Globus pallidus (tissue), 1 donor: ENCODE measurements at regions not wholly inside any gene's neighbourhood (a gene's known extent, or its start where the extent isn't known, plus 50 kb on each side); places are given as distances from the start of the nearest gene placed in this dataset.

Source experiments
- DNase-seq: peaks from one replicate; pipeline ENCODE4 v3.0.0-alpha.2; 2015; ENCODE audit warnings: low spot score

DNA sequence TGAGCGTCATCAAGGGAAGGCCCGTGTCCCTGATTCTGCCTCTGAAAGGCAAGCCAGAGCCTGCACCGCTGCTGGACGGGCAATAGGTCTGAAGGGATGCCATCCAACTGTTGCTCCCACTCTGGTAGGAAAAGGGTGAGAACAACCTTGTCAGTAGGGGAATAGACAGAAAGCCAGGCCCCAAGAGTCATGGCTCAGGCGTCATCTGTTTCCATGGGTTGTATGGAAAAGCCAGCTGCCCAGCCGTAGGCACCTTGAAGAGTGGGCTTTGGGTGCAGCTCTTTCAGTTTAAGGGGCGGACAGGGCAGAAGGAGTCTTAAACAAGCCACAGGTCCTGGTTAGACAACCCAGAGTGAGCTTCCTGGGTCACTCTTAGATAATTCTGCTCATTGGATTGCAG, 66.5 kb downstream of the RNF6 start:
- no peak for DNase-seq

GRCh38 chr13:26133851-26134250, 82.0 kb upstream of the SHISA2 start:
- DNase-seq: no peak

- DNase-seq: peak; percentile 1
These were observed 81.5 kb upstream of the SHISA2 start for GRCh38 chr13:26133286-26133685.

DNA sequence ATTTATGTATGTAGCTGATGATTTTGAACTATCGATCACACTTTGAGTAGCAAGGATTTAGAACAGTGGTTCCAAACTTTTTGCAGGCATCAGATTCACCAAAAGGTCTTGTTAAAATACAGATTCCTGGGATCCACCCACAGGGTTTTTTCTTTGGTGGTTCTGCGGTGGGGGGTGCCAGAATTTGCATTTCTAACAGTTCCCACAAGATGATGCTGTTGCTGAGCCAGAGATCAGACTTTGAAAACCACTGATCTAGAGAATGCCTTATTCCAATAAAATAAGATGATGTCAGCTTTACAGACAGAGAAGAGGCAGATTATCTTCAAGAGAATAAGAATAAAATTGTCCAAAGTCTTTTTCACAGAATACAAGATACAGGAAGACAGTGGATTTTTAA, 80.9 kb upstream of the SHISA2 start:
- DNase-seq: peak; percentile 37

- DNase-seq: no peak
These were observed 76.9 kb upstream of the SHISA2 start for GRCh38 chr13:26128676-26129075.

DNA sequence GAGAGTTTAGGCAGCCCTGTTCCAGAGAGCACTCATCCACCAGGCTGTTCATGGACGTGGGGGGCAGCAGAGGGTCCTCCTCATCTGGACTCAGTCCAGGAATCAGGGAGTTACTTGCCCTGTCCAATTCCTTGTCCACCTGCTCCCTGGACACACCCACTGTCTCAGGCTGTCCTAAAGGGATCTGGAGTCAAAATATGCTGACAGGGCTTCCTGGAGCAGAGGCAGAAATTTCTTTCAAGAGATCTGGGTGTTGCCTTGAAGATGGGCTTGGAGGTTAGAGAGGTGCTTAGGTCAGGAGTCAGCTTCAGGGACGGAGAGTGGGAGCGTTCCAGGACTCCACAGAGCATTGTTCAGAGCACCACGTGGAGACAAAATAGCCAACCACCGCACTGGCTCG, 65.8 kb upstream of the SHISA2 start:
- no peak for DNase-seq

- no peak for DNase-seq
These were observed 61.0 kb upstream of the SHISA2 start for GRCh38 chr13:26112843-26113242.

GRCh38 chr13:26111797-26112196, 60.0 kb upstream of the SHISA2 start:
- no peak for DNase-seq
